ENCODE measurements at regions not wholly inside any gene's neighbourhood (a gene's known extent, or its start where the extent isn't known, plus 50 kb on each side); places are given as distances from the start of the nearest gene placed in this dataset.
"Not testable (repeated sequence)": the region's sequence is repeated elsewhere in the genome, so short reads cannot be mapped to it uniquely, and the experiment has no call there.

- intact Hi-C loops (cut with DNase I): no loop called here
- DNase-seq (ENCODE audit: low spot score): no peak
These were observed 703.0 kb downstream of the PLOD2 start for GRCh38 chr3:145457825-145458552.

DNA sequence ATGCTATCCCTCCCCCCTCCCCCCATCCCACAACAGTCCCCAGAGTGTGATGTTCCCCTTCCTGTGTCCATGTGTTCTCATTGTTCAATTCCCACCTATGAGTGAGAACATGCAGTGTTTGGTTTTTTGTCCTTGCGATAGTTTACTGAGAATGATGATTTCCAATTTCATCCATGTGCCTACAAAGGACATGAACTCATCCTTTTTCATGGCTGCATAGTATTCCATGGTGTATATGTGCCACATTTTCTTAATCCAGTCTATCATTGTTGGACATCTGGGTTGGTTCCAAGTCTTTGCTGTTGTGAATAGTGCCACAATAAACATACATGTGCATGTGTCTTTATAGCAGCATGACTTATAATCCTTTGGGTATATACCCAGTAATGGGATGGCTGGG is 701.3 kb downstream of the PLOD2 start:
- intact Hi-C loops (cut with DNase I); DNase-seq (ENCODE audit: low spot score): not testable (repeated sequence)

GRCh38 chr3:145471976-145472375 is 689.0 kb downstream of the PLOD2 start:
- no peak for DNase-seq (ENCODE audit: low spot score)

DNA sequence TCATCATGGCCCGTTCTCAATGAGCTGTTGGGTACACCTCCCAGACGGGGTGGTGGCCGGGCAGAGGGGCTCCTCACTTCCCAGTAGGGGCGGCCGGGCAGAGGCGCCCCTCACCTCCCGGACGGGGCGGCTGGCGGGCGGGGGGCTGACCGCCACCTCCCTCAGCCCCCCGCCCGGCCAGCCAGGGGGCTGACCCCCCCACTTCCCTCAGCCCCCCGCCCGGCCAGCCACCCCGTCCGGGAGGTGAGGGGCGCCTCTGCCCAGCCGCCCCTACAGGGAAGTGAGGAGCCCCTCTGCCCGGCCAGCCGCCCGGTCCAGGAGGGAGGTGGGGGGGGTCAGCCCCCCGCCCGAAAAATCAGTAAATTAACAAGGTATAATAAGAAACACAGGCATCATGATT is 678.2 kb downstream of the PLOD2 start:
- intact Hi-C loops (cut with DNase I); DNase-seq (ENCODE audit: low spot score): not testable (repeated sequence)

More at GRCh38 chr3:145471976-145472375, 689.0 kb downstream of the PLOD2 start:
- intact Hi-C loops (cut with DNase I): no loop called here

DNA sequence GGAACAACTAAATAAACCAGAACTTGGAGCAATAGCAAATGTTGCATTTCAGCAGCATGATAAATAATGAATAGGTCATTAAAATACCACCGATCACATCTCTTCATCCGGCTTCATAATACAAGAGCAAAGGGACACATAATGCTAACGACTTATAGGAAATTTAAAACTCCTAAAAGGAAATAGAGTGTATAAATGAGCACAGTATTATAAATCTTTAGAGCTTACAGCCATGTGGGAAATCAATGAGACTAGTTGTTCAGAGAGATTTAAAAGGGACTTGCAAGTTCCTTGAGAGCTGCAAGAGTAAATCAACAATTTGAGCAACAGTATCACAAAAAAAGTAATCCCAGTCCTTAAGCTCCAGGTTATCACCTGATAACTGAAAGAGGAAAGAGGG is 677.0 kb downstream of the PLOD2 start:
- intact Hi-C loops (cut with DNase I): no loop called here
- DNase-seq (ENCODE audit: low spot score): no peak

GRCh38 chr3:145489011-145489410 is 672.0 kb downstream of the PLOD2 start:
- no peak for DNase-seq (ENCODE audit: low spot score)
- intact Hi-C loops (cut with DNase I): no loop called here

- intact Hi-C loops (cut with DNase I): loop anchor here (2.0 kb wide), 1 partner anchor 38 kb away; no protein-coding TSS in a partner anchor
- no peak for DNase-seq (ENCODE audit: low spot score)
These were observed 670.6 kb downstream of the PLOD2 start for GRCh38 chr3:145490088-145491048.

DNA sequence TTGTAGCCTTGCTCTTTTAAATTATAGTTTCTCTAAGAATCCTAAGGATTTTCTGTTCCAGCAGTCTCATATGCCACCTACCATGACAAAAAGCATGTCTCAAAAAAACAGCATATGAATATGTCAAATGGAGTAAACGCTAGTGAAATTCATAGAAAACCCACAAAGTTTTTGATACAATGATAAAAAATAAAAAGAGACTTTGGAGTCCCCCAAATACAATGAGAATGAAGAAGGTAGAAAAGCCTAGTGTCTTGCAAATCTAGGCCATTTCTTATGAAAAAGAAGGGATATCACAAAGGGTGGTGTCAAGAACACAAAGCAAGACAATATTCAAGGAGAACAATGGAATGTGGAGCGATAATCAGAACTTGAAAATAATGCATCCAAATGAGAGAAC is 668.5 kb downstream of the PLOD2 start:
- no peak for DNase-seq (ENCODE audit: low spot score)
- intact Hi-C loops (cut with DNase I): no loop called here

- DNase-seq (ENCODE audit: low spot score); intact Hi-C loops (cut with DNase I): not testable (repeated sequence)
These were observed 643.6 kb downstream of the PLOD2 start for GRCh38 chr3:145517416-145517815.

GRCh38 chr3:145518639-145519038 is 642.3 kb downstream of the PLOD2 start:
- no peak for DNase-seq (ENCODE audit: low spot score)
- intact Hi-C loops (cut with DNase I): no loop called here

- intact Hi-C loops (cut with DNase I): no loop called here
- no peak for DNase-seq (ENCODE audit: low spot score)
These were observed 641.5 kb downstream of the PLOD2 start for GRCh38 chr3:145519398-145520047.

- DNase-seq (ENCODE audit: low spot score): no peak
- intact Hi-C loops (cut with DNase I): no loop called here
These were observed 638.8 kb downstream of the PLOD2 start for GRCh38 chr3:145522179-145522578.

- DNase-seq (ENCODE audit: low spot score): no peak
- intact Hi-C loops (cut with DNase I): no loop called here
These were observed 637.9 kb downstream of the PLOD2 start for GRCh38 chr3:145522893-145523651.

DNA sequence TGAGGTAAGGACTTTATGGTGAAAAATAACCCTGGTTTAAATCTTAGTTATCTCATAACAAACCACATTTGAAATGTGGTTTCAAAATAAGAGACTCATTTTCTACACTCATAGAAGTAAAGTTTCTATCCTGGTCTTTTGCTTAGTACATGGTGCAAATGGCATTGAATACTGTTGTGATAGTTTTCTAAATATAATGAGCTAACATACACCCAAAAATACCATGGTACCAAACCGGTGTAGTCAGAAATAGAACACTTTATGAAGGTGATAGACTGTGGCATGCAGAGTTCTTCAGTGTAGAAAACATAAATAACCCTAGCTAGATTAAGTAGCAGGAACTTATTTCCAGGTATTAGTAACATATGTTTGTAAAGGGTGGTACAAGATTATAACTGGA is 629.4 kb downstream of the PLOD2 start:
- intact Hi-C loops (cut with DNase I): loop anchor here (5.0 kb wide), 1 partner anchor 106 kb away; no protein-coding TSS in a partner anchor
- DNase-seq (ENCODE audit: low spot score): no peak

GRCh38 chr3:145533696-145534095 is 627.3 kb downstream of the PLOD2 start:
- intact Hi-C loops (cut with DNase I): loop anchor here (5.0 kb wide), 1 partner anchor 104 kb away; no protein-coding TSS in a partner anchor
- no peak for DNase-seq (ENCODE audit: low spot score)

DNA sequence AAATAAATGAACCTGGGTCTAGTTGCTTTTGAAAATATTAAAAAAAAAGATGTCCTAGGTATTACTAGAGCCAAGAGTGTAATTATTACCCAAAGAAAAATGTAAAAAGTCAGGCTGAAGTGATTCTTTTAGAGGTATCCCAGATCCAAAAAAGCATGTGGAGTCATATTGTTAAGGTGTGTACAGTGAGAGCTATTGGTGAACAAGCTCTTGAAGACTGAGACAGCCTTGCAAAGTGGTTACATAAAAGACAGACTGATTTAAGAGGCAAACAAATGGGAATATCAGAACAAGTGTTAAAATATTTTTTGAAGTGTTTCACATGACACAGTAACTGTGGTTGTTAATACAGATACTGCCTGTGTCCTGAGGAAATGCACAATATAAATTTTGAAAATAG is 624.5 kb downstream of the PLOD2 start:
- intact Hi-C loops (cut with DNase I): no loop called here
- DNase-seq (ENCODE audit: low spot score): no peak

GRCh38 chr3:145550522-145550921 is 610.5 kb downstream of the PLOD2 start:
- intact Hi-C loops (cut with DNase I): no loop called here
- DNase-seq (ENCODE audit: low spot score): no peak

- DNase-seq (ENCODE audit: low spot score): no peak
These were observed 603.6 kb downstream of the PLOD2 start for GRCh38 chr3:145557405-145557804.

GRCh38 chr3:145578471-145578870 is 582.5 kb downstream of the PLOD2 start:
- intact Hi-C loops (cut with DNase I): no loop called here

More at GRCh38 chr3:145557405-145557804, 603.6 kb downstream of the PLOD2 start:
- intact Hi-C loops (cut with DNase I): no loop called here

More at GRCh38 chr3:145578471-145578870, 582.5 kb downstream of the PLOD2 start:
- no peak for DNase-seq (ENCODE audit: low spot score)

All from cardiac septum (tissue), 1 donor.